Adrenal gland (tissue), 9 donors: ENCODE measurements at regions not wholly inside any gene's neighbourhood (a gene's known extent, or its start where the extent isn't known, plus 50 kb on each side); places are given as distances from the start of the nearest gene placed in this dataset.

Source experiments
- DNase-seq, 7 donors: peaks; one replicate each; pipeline ENCODE4 v3.0.0-alpha.2; 2019 to 2020
- H3K27ac ChIP-seq, 5 donors: fragments of 200-600 bp; sonication (generic) in 4 of 5; 1 replicate in 3 of 5; 2 replicates in 2 of 5; pipeline versions ENCODE4 v1.5.1 to v1.8.0; 2016 to 2020; ENCODE audit warnings: mild to moderate bottlenecking in 1 of 5
- H3K27me3 ChIP-seq: fragments of 200-600 bp; 2 replicates; pipeline ENCODE4 v1.8.0; 2021
- H3K36me3 ChIP-seq, 2 donors: fragments of 200-600 bp; replicated peaks in 1 of 2; 1 replicate in 1 of 2; 2 replicates in 1 of 2; pipeline versions ENCODE4 v1.5.1 to v1.8.0; 2018 to 2022
- H3K4me1 ChIP-seq, 2 donors: fragments of 200-600 bp; replicated peaks in 1 of 2; 1 replicate in 1 of 2; 2 replicates in 1 of 2; pipeline versions ENCODE4 v1.5.1 to v1.8.0; 2018 to 2021
- H3K4me3 ChIP-seq, 4 donors: fragments of 200-600 bp; sonication (generic) in 3 of 4; one replicate each; pipeline ENCODE4 v1.5.1; 2016 to 2018
- H3K9me3 ChIP-seq, 3 donors: fragments of 200-600 bp; sonication (generic) in 1 of 3; replicated peaks in 1 of 3; 1 replicate in 2 of 3; 2 replicates in 1 of 3; pipeline versions ENCODE4 v1.5.1 to v1.8.0; 2016 to 2021
- POLR2A ChIP-seq, 2 donors: fragments of 450-650 bp; IDR thresholded peaks; one replicate each; pipeline ENCODE4 v1.6.1; 2017; ENCODE audit warnings: antibody characterized with exemption in 2 of 2, mild to moderate bottlenecking in 2 of 2, moderate library complexity in 1 of 2
- WGBS, 4 donors: extraction: QIAGEN DNeasy Blood & Tissue Kit in 2 of 4; methylation state at CpG; one replicate each; pipeline versions ENCODE4 v1.1.5 to v1.1.7; 2013 to 2017; 5-methylcytosine and 5-hydroxymethylcytosine counted together
- intact Hi-C, 2 donors: fragments of 100-400 bp; cut with DNase I; formaldehyde crosslinking; loops; one replicate each; pipeline versions ENCODE4 v1.14.1 to v1.15.0; 2022 to 2023
- TF ChIP-seq, protein P1 (sequence below), 6 experiments: fragments of 450-650 bp in 4 of 6; fragments of 200-600 bp in 2 of 6; sonication (generic) in 1 of 6; IDR thresholded peaks; 1 replicate in 5 of 6; 2 replicates in 1 of 6; pipeline versions ENCODE4 v1.5.1 to v1.8.0; 2016 to 2021; ENCODE audit warnings: antibody characterized with exemption in 6 of 6, mild to moderate bottlenecking in 2 of 6, moderate library complexity in 1 of 6
- donor health status: healthy with polysubstance abuse.
- donor health status: Bipolar disorder and iron deficiency.
- donor health status: DM: yes; HTN: yes; CAD: no.
- donor health status: DM: no; HTN: no; CAD: no.
- donor health status: DM: no; HTN: no; CAD: no.

DNA sequence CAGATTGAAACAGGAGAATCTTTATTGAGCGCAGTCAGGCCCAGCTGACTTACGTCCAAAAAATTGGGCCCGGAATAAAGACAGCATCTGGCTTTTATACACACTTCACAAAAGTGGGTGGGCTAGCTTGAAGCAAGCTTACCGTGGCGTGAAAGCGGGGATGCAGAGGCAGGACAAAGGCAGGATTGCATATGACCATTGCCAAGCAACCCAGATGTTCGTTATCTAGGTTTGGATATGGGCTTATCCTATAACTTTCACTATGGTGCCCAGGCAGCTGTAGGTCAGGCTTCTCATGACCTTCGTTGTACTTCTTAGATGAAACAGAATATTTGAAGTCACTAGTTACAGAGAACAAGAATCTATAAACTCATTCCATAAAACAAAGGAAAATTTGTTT, 1575.6 kb upstream of the RAG2 start:
- Histone ChIP-seq H3K4me3 (no peak overlapping the region), H3K4me1 (peaks cover 0 to 3% of the 10 kb centered on the region in 2 donors), H3K36me3 (no peaks in the 10 kb centered on the region), H3K9me3 (no peaks in the 10 kb centered on the region), H3K27ac (no peak overlapping the region), H3K27me3 (no peaks in the 10 kb centered on the region)
- DNase-seq = no peak
- TF ChIP-seq, protein P1, sequence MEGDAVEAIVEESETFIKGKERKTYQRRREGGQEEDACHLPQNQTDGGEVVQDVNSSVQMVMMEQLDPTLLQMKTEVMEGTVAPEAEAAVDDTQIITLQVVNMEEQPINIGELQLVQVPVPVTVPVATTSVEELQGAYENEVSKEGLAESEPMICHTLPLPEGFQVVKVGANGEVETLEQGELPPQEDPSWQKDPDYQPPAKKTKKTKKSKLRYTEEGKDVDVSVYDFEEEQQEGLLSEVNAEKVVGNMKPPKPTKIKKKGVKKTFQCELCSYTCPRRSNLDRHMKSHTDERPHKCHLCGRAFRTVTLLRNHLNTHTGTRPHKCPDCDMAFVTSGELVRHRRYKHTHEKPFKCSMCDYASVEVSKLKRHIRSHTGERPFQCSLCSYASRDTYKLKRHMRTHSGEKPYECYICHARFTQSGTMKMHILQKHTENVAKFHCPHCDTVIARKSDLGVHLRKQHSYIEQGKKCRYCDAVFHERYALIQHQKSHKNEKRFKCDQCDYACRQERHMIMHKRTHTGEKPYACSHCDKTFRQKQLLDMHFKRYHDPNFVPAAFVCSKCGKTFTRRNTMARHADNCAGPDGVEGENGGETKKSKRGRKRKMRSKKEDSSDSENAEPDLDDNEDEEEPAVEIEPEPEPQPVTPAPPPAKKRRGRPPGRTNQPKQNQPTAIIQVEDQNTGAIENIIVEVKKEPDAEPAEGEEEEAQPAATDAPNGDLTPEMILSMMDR (IDR thresholded peaks at IDR 0.05) = no peak
- TF ChIP-seq POLR2A (IDR thresholded peaks at IDR 0.05) = no peak
- WGBS, 4 donors = 93 to 95% (median 93%) methylated on average over 8 of the region's 8 CpGs
- intact Hi-C loops = no loop called here

DNA sequence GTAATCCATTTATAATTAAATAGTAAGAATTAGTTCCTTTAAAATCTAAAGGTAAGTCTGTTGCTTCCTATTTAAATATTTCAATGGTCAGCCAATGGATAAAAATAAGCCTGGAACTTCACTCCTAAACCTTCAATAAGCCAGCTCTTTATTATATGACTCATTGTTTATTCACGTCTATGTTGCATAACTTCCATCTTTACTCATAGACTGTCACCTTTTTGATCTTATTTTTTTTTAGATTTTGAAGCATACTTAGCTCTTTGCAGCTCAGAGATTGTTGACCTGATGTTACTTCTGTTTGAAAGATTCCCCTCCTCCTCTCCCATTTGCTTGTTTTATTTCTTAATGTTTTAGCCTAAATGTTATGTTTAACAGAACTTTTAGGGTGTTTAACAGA, 1571.2 kb upstream of the RAG2 start:
- Histone ChIP-seq H3K4me1 (peaks cover 0 to 3% of the 10 kb centered on the region in 2 donors), H3K36me3 (no peaks in the 10 kb centered on the region), H3K9me3 (no peaks in the 10 kb centered on the region), H3K27ac (no peak overlapping the region), H3K4me3 (no peak overlapping the region), H3K27me3 (no peaks in the 10 kb centered on the region)
- no peak for DNase-seq
- no peak for TF ChIP-seq POLR2A (IDR thresholded peaks at IDR 0.05)
- TF ChIP-seq, protein P1 (IDR thresholded peaks at IDR 0.05) = no peak
- intact Hi-C loops = no loop called here
- 6 to 32% (median 17%) methylated on average over 1 of the region's 1 CpG for WGBS, 4 donors

DNA sequence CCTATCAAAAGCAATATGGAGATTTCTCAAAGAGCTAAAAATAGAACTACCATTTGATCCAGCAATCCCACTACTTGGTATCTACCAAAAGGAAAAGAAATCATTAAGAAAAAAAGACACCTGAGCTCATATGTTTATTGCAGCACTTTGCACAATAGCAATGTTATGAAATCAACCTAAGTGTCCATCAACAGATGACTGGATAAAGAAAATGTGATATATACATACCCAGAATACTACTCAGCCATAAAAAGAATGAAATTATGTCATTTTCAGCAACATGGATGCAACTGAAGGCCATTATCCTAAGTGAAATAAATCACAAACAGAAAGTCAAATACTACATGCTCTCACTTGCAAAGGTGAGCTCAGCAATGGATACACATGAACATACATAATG, 1565.5 kb upstream of the RAG2 start:
- intact Hi-C loops = no loop called here

DNA sequence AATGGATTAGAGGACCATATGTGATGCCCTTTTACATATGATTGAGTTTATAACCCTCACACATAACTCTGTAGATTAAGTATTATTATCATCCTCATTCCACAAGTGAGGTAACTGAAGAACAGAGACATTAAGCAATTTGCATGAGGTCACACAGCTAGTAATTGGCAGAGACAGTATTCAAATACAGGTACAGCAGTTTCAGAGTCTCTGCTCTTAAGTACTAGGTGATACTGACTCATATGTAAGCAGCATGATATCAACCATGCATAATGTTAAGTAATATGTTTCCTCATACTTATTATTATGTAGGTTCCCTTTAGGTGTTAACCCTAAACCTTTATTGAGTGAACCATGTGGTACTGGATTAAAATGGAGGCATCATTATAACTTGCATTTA, 1562.4 kb upstream of the RAG2 start:
- no peaks in the 10 kb centered on the region for H3K9me3 ChIP-seq
- no peak overlapping the region for H3K27ac ChIP-seq
- intact Hi-C loops = no loop called here
- no peak overlapping the region for H3K4me3 ChIP-seq
- no peak for DNase-seq
- no peaks in the 10 kb centered on the region for H3K4me1 ChIP-seq
- TF ChIP-seq POLR2A (IDR thresholded peaks at IDR 0.05) = no peak
- TF ChIP-seq, protein P1 (IDR thresholded peaks at IDR 0.05) = no peak
- H3K36me3 ChIP-seq = no peaks in the 10 kb centered on the region
- no peaks in the 10 kb centered on the region for H3K27me3 ChIP-seq

More for the DNA sequence above, 1565.5 kb upstream of the RAG2 start:
- Histone ChIP-seq H3K9me3 (no peaks in the 10 kb centered on the region), H3K4me1 (no peaks in the 10 kb centered on the region), H3K27me3 (no peaks in the 10 kb centered on the region), H3K4me3 (no peak overlapping the region), H3K27ac (no peak overlapping the region), H3K36me3 (no peaks in the 10 kb centered on the region)
- TF ChIP-seq, protein P1 (IDR thresholded peaks at IDR 0.05) = no peak
- no peak for TF ChIP-seq POLR2A (IDR thresholded peaks at IDR 0.05)
- DNase-seq = no peak
